ENCODE measurements at regions not wholly inside any gene's neighbourhood (a gene's known extent, or its start where the extent isn't known, plus 50 kb on each side); places are given as distances from the start of the nearest gene placed in this dataset.

DNA sequence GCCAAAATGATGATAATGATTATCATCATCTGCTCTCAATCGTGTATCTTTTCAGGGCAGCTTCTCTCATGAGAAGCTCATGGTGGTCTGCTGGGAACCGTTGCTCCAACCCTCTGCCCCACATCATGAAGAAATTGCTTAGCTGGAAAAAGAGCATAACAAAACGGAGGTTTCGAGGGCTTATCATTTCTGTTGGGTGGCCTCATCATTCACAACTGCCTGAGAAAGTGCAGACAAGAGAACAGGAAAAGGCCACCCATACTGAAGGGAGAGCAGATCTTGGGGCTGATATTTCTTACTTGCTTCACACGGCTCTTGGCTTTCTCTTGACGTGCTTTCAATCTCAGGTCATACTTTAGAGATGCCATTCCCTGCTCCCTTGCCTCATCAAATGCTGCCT, 471.6 kb downstream of the CD83 start:
- H3K79me2 ChIP-seq (ENCODE audit: insufficient read depth, low read length): no peaks in the 10 kb centered on the region
- no peaks in the 10 kb centered on the region for H4K20me1 ChIP-seq (ENCODE audit: insufficient read depth)
- H3K36me3 ChIP-seq (ENCODE audit: control insufficient read depth in 1 of 2, insufficient read depth in 2 of 2, low read length in 2 of 2): no peaks in the 10 kb centered on the region
- H3K9me3 ChIP-seq (ENCODE audit: control insufficient read depth in 1 of 2, insufficient read depth in 1 of 2, low read depth in 1 of 2, low read length in 2 of 2): no peaks in the 10 kb centered on the region
- no TSS peak for BruUV-seq (replicated peaks)
- no peak for TF ChIP-seq FOSL1 (IDR thresholded peaks at IDR 0.05; ENCODE audit: low read depth)
- intact Hi-C loops (cut with micrococcal nuclease): no loop called here
- ChIA-PET CTCF (interaction anchor here (1.1 kb wide), 1 partner anchor 9 kb away, joined by 3 read pairs; no protein-coding TSS in a partner anchor), POLR2A (no interaction called here), RAD21 (ENCODE audit: low non-redundant PET in 1 of 2, low total read pairs in 2 of 2, uncharacterized antibody in 2 of 2, unreplicated experiment in 2 of 2) (no interaction called here)
- H3K4me3 ChIP-seq (replicated peaks in 1 of 2; ENCODE audit: low read depth in 1 of 2, low read length in 2 of 2): no peak overlapping the region
- no peaks in the 10 kb centered on the region for H3K9me2 ChIP-seq (ENCODE audit: insufficient read depth)
- H3K27ac ChIP-seq (ENCODE audit: low read depth, low read length): no peak overlapping the region
- H2AFZ ChIP-seq (ENCODE audit: low read depth, low read length, poor library complexity, severe bottlenecking): no peak overlapping the region
- no peak overlapping the region for H3K4me2 ChIP-seq (ENCODE audit: low read length)
- DNase-seq (ENCODE audit: low read depth, low spot score) (no peak), ATAC-seq (no peak)
- no peak overlapping the region for H3K9ac ChIP-seq (ENCODE audit: low read length)
- H3K27me3 ChIP-seq (ENCODE audit: insufficient read depth, low read length): no peaks in the 10 kb centered on the region
- H3K4me1 ChIP-seq (ENCODE audit: control insufficient read depth in 1 of 2, insufficient read depth in 2 of 2, low read length in 2 of 2): no peaks in the 10 kb centered on the region

- no peaks in the 10 kb centered on the region for H4K20me1 ChIP-seq (ENCODE audit: insufficient read depth)
- no peaks in the 10 kb centered on the region for H3K9me3 ChIP-seq (ENCODE audit: control insufficient read depth in 1 of 2, insufficient read depth in 1 of 2, low read depth in 1 of 2, low read length in 2 of 2)
- TF ChIP-seq SP1 (IDR thresholded peaks at IDR 0.05; ENCODE audit: low read depth) (no peak), SRF (IDR thresholded peaks at IDR 0.05; ENCODE audit: low read depth) (no peak), SIN3A (IDR thresholded peaks at IDR 0.05; ENCODE audit: low read depth) (no peak), CBX3 (IDR thresholded peaks at IDR 0.05; ENCODE audit: low read depth) (no peak), EGR1 (IDR thresholded peaks at IDR 0.05; ENCODE audit: low read depth) (no peak), YY1 (IDR thresholded peaks at IDR 0.05; ENCODE audit: extremely low read depth, insufficient replicate concordance, low read depth, low read length) (no peak), ZNF274 (IDR thresholded peaks at IDR 0.05; ENCODE audit: low read depth, low read length) (no peak), ZFX (IDR thresholded peaks at IDR 0.05) (no peak), CEBPB (IDR thresholded peaks at IDR 0.05; ENCODE audit: low read depth) (no peak), CTCF (IDR thresholded peaks at IDR 0.05 in 2 of 3, conservative IDR thresholded peaks at IDR 0.05 in 1 of 3; ENCODE audit: borderline replicate concordance in 1 of 3, insufficient read depth in 1 of 3, low read depth in 2 of 3, low read length in 2 of 3) (no peak), RAD21 (IDR thresholded peaks at IDR 0.05; ENCODE audit: low read depth) (no peak), JUND (IDR thresholded peaks at IDR 0.05) (no peak), FOSL1 (IDR thresholded peaks at IDR 0.05; ENCODE audit: low read depth) (no peak), ATF3 (IDR thresholded peaks at IDR 0.05) (no peak), ZBTB33 (IDR thresholded peaks at IDR 0.05; ENCODE audit: extremely low read depth, insufficient replicate concordance, low read length) (no peak), EZH2phosphoT487 (IDR thresholded peaks at IDR 0.05; ENCODE audit: borderline replicate concordance) (no peak), TCF7L2 (IDR thresholded peaks at IDR 0.05; ENCODE audit: borderline replicate concordance, extremely low read depth, insufficient read depth, insufficient read length) (no peak)
- TF ChIP-seq, protein P1, sequence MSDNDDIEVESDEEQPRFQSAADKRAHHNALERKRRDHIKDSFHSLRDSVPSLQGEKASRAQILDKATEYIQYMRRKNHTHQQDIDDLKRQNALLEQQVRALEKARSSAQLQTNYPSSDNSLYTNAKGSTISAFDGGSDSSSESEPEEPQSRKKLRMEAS (IDR thresholded peaks at IDR 0.05): no peak
- no peak overlapping the region for H3K4me2 ChIP-seq (ENCODE audit: low read length)
- no peaks in the 10 kb centered on the region for H3K79me2 ChIP-seq (ENCODE audit: insufficient read depth, low read length)
- BruUV-seq (replicated peaks): no TSS peak
- ChIA-PET RAD21 (ENCODE audit: low non-redundant PET in 1 of 2, low total read pairs in 2 of 2, uncharacterized antibody in 2 of 2, unreplicated experiment in 2 of 2) (no interaction called here), CTCF (no interaction called here), POLR2A (no interaction called here)
- no peak overlapping the region for H2AFZ ChIP-seq (ENCODE audit: low read depth, low read length, poor library complexity, severe bottlenecking)
- intact Hi-C loops (cut with micrococcal nuclease): no loop called here
- H3K27ac ChIP-seq (ENCODE audit: low read depth, low read length): no peak overlapping the region
- ATAC-seq: no peak
- no peaks in the 10 kb centered on the region for H3K9me2 ChIP-seq (ENCODE audit: insufficient read depth)
- H3K4me1 ChIP-seq (ENCODE audit: control insufficient read depth in 1 of 2, insufficient read depth in 2 of 2, low read length in 2 of 2): no peaks in the 10 kb centered on the region
- H3K27me3 ChIP-seq (ENCODE audit: insufficient read depth, low read length): no peaks in the 10 kb centered on the region
- no peak for DNase-seq (ENCODE audit: low read depth, low spot score)
- H3K36me3 ChIP-seq (ENCODE audit: control insufficient read depth in 1 of 2, insufficient read depth in 2 of 2, low read length in 2 of 2): no peaks in the 10 kb centered on the region
- no peak overlapping the region for H3K4me3 ChIP-seq (replicated peaks in 1 of 2; ENCODE audit: low read depth in 1 of 2, low read length in 2 of 2)
- no peak overlapping the region for H3K9ac ChIP-seq (ENCODE audit: low read length)
Observed at GRCh38 chr6:14590586-14590985, 473.0 kb downstream of the CD83 start.

Measured in HCT116 (cell line).